Spinal cord (tissue), 9 donors: ENCODE measurements at regions not wholly inside any gene's neighbourhood (a gene's known extent, or its start where the extent isn't known, plus 50 kb on each side); places are given as distances from the start of the nearest gene placed in this dataset.

Experiments used
- DNase-seq, 6 donors: peaks; one replicate each; pipeline versions ENCODE4 v3.0.0 to v3.0.0-alpha.2; 2013 to 2015; ENCODE audit warnings: low spot score in 6 of 6, low read depth in 4 of 6
- H3K27ac ChIP-seq: one replicate; pipeline ENCODE4 v1.5.1; 2013; ENCODE audit warnings: low read depth, low read length, control low read depth
- H3K27me3 ChIP-seq: one replicate; pipeline ENCODE4 v1.6.1; 2013; ENCODE audit warnings: low read length; ENCODE audit not compliant: control insufficient read depth, insufficient read depth
- H3K36me3 ChIP-seq: one replicate; pipeline ENCODE4 v1.6.1; 2013; ENCODE audit warnings: low read length; ENCODE audit not compliant: control insufficient read depth, insufficient read depth
- H3K4me1 ChIP-seq: one replicate; pipeline ENCODE4 v1.6.1; 2013; ENCODE audit warnings: low read length; ENCODE audit not compliant: control insufficient read depth, insufficient read depth
- H3K4me3 ChIP-seq: one replicate; pipeline ENCODE4 v1.5.1; 2013; ENCODE audit warnings: low read depth, low read length, control low read depth
- H3K9me3 ChIP-seq: one replicate; pipeline ENCODE4 v1.6.1; 2013; ENCODE audit warnings: low read length; ENCODE audit not compliant: control insufficient read depth, insufficient read depth
- WGBS: methylation state at CpG from one replicate; pipeline ENCODE4 v1.1.5; 2013; ENCODE audit warnings: missing lambda C conversion rate; ENCODE audit not compliant: insufficient coverage; 5-methylcytosine and 5-hydroxymethylcytosine counted together
- donor health status: healthy.

DNA sequence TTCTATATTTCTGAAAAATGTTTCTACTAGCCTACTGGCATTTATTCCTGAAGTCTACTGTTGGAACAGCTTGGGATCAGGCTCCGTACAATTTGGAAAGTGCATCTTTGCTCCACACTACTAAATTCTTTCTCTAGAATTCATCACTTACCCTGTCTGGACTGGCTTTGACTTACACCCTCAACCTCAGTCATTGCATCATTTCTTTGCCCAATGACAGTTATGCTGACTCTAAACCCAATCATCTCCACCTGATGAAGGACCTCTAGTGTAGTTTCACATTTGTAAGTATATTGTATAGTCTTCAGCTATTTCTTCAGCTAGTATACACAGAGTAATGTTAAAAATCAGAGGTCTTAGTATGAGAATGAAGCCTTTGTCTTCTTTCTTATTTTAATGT lies 359.6 kb upstream of the MC4R start:
- WGBS = 100% methylated on average over 1 of the region's 1 CpG
- H3K4me3 ChIP-seq = no peak overlapping the region

DNA sequence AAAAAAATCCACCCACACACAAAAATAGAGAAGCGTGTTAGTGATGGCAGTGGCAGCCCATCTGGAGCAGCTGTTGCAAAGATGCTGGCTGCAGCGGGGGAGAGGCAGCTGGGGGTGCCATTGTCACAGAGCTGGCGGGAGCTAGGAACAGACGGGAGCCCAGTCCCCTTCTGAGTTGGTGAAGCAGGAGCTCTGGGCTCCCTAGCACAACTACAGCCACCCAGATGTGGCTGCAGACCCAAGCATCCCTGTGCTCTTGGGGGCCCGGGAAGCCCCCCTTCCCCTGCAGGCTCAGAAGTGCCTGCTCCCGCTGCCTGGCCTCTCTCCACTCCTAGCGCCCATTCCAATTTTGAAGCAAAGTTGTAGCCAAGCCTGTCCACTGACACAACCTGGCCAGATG lies 366.6 kb upstream of the MC4R start:
- Histone ChIP-seq H3K27me3 (no peaks in the 10 kb centered on the region), H3K4me1 (no peaks in the 10 kb centered on the region), H3K27ac (no peak overlapping the region), H3K4me3 (no peak overlapping the region), H3K36me3 (no peaks in the 10 kb centered on the region), H3K9me3 (no peaks in the 10 kb centered on the region)
- WGBS = 91% methylated on average over 5 of the region's 7 CpGs
- no peak for DNase-seq

More for the DNA sequence above, 359.6 kb upstream of the MC4R start:
- no peak for DNase-seq
- H3K4me1 ChIP-seq = no peaks in the 10 kb centered on the region
- no peaks in the 10 kb centered on the region for H3K27me3 ChIP-seq
- H3K27ac ChIP-seq = no peak overlapping the region
- H3K36me3 ChIP-seq = no peaks in the 10 kb centered on the region
- H3K9me3 ChIP-seq = no peaks in the 10 kb centered on the region

DNA sequence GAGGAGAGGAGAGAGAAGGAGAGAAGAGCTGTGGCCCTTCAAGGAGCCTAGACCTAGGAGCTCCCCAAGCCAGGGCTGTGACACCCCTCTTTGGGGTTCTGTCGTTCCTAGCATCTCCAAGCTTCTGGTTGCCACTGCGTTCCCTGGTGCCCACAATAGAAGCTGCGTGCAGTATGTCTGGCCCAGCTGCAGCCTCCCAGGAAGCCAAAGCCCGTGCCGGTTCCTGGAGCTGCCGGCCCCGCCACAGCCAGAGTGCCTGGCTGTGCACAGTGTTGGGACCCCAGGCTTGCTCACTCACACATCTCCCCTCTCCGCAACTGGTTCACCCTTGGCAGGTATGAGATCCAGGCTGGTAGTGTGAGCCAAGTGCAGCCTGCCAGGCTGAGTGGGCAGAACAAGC lies 367.7 kb upstream of the MC4R start:
- 92% methylated on average over 8 of the region's 8 CpGs for WGBS
- no peak for DNase-seq
- no peaks in the 10 kb centered on the region for H3K27me3 ChIP-seq

DNA sequence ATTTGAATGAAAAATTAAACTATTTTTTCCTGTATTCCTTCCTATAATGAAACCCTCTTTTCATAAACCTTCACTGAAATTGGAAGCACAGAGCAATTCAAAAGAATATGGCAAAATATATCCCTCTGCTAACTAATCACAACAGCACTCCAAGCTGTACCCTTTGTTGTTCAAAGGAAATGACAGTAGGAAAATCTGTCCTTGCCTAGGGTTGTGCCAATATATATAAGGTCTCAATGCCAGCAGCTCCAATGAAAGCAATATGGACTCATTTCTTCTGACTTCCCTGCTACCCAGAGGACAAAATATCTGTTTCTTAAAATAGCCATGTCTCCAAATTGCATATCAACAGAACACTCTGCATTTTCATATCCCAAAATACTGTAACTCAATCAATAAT lies 373.9 kb upstream of the MC4R start:
- Histone ChIP-seq H3K4me3 (no peak overlapping the region), H3K27me3 (no peaks in the 10 kb centered on the region), H3K4me1 (no peaks in the 10 kb centered on the region), H3K9me3 (no peaks in the 10 kb centered on the region), H3K36me3 (no peaks in the 10 kb centered on the region), H3K27ac (no peak overlapping the region)
- peak in 1 of 6 donors; percentile 40 for DNase-seq

More for the DNA sequence above, 367.7 kb upstream of the MC4R start:
- Histone ChIP-seq H3K4me3 (no peak overlapping the region), H3K9me3 (no peaks in the 10 kb centered on the region), H3K4me1 (no peaks in the 10 kb centered on the region), H3K36me3 (no peaks in the 10 kb centered on the region), H3K27ac (no peak overlapping the region)

DNA sequence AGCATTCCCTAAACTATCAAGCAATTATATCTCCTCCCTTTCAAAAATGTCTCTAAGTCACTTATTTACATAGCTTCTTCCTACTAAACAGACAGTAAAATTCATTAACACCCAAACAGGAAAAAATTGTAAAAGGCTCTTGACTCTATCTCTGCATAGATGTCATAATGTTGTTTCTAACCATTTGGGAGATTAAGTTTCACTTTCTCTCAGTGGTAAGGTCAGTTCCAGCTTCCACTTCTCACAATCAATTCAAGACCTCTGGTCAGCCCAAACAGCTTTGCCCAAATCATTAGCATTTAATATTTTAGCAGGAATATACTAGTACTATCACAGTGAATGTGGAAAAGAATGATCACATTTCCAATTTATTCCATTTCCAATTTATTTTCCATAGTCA lies 374.3 kb upstream of the MC4R start:
- no peaks in the 10 kb centered on the region for H3K4me1 ChIP-seq
- H3K27me3 ChIP-seq = no peaks in the 10 kb centered on the region
- DNase-seq = no peak
- H3K4me3 ChIP-seq = no peak overlapping the region
- no peak overlapping the region for H3K27ac ChIP-seq
- H3K9me3 ChIP-seq = no peaks in the 10 kb centered on the region
- H3K36me3 ChIP-seq = no peaks in the 10 kb centered on the region

DNA sequence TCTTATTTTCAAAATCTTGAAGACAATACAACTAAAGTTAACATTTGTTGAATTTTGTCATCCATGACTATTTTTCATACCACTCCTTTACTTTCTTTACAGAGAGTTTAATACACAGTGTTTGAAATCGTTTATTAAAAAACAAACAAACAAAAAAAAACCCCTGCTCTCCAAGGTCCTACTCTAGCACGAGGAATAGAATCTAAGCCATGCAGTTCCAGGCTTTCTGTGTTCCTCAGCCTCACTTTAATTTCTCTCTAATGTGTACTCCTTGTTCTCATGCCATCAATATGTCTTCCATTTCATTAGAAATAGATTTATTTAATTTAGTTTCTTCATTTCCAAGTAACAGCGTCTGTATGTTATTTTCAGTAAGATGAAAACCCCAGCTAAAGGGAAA lies 381.2 kb upstream of the MC4R start:
- Histone ChIP-seq H3K9me3 (no peaks in the 10 kb centered on the region), H3K27ac (no peak overlapping the region), H3K36me3 (no peaks in the 10 kb centered on the region), H3K4me3 (no peak overlapping the region), H3K4me1 (no peaks in the 10 kb centered on the region), H3K27me3 (no peaks in the 10 kb centered on the region)
- WGBS = no CpG with 5 or more reads among the region's 3 CpGs
- no peak for DNase-seq

DNA sequence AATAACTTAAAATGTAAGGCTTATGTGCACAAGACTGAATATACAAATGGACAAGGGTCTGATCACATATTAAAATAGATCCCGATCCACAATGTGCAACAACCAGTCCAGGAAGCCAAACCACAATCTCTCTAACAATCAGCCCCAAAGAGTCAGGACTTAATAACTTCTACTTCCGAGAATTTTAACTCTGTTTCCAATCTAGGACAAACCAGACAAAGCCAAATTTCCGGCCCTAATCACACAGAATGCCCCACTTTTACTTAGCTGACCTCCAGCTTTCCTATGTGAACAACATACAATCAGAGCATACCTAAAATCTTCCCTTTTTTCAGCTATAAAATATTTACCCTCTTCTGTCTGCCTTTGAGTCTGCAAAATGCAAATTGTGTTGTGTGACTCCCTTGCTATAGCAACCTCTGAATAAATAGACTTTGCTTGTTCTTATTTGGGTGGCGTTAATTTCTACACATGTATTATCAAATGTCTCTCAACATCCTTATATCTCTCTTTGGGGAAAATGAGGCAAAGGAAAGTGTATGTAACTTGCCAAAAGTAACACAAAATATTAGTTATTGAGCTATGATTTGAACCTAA lies 381.9 kb upstream of the MC4R start:
- Histone ChIP-seq H3K27me3 (no peaks in the 10 kb centered on the region), H3K36me3 (no peaks in the 10 kb centered on the region), H3K9me3 (no peaks in the 10 kb centered on the region), H3K4me1 (no peaks in the 10 kb centered on the region), H3K4me3 (no peak overlapping the region), H3K27ac (no peak overlapping the region)
- DNase-seq = no peak
- 76% methylated on average over 3 of the region's 4 CpGs for WGBS

DNA sequence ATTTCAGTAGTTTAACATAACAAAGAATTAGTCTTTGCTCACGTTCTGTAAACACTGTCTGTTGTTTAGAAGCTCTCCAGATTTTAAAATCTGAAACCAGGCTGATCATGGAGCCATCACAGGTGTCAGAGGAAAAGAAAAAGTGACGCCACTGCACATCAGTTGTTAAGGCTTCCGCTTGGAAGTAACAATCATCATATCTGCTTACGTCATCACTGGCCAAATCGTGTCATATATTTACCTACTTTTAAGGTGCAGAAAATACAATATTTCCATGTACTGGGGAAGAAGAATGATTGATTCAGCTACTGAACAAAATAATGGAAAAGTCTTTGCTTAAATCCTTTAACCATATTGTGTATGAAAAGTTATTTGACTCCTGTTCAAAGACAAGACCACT lies 382.6 kb upstream of the MC4R start:
- WGBS = 80% methylated on average over 1 of the region's 5 CpGs
- H3K4me1 ChIP-seq = no peaks in the 10 kb centered on the region
- H3K9me3 ChIP-seq = no peaks in the 10 kb centered on the region
- DNase-seq = no peak
- no peaks in the 10 kb centered on the region for H3K27me3 ChIP-seq
- no peak overlapping the region for H3K4me3 ChIP-seq
- no peak overlapping the region for H3K27ac ChIP-seq
- no peaks in the 10 kb centered on the region for H3K36me3 ChIP-seq

DNA sequence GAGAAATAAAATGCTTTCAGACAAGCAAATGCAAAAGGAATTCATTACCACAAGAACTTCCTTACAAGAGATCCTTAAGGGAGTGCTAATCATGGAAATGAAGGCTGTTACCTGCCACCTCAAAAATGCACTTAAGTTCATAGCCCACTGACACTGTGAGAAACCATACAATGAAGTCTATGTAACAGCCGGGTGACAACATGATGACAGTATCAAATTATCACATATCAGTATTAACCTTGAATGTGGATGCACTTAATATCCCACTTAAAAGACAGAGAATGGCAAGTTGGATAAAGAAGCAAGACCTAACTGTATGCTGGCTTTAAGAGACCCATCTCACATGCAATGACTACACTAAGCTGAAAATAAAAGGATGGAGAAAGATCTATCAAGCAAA lies 403.4 kb upstream of the MC4R start:
- Histone ChIP-seq H3K36me3 (no peaks in the 10 kb centered on the region), H3K27ac (no peak overlapping the region), H3K4me1 (no peaks in the 10 kb centered on the region), H3K9me3 (peaks cover 7% of the 10 kb centered on the region), H3K27me3 (no peaks in the 10 kb centered on the region), H3K4me3 (no peak overlapping the region)
- WGBS = no CpG with 5 or more reads among the region's 1 CpG
- no peak for DNase-seq

DNA sequence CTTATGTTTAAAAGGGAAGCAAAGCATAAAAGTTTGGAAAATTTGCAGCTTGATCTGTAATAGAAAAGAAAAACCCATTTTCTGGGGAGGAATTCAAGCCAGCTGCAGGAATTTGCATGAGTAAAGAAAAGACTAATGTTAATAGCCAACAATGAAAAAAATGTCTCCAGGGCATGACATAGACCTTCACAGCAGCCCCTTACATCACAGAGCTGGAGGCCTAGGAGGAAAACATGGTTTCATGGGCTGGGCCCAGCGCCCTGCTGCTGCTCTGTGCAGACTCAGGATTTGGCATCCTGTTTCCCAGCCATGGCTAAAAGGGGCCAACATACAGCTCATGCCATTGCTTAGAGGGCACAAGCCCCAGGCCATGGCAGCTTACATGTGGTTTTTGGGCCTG lies 411.6 kb upstream of the MC4R start:
- Histone ChIP-seq H3K4me3 (no peak overlapping the region), H3K27ac (no peak overlapping the region), H3K27me3 (no peaks in the 10 kb centered on the region), H3K9me3 (no peaks in the 10 kb centered on the region), H3K36me3 (no peaks in the 10 kb centered on the region), H3K4me1 (no peaks in the 10 kb centered on the region)
- 57% methylated on average over 1 of the region's 1 CpG for WGBS
- DNase-seq = no peak
